Renal cortical epithelial cell (primary cell): ENCODE measurements at regions not wholly inside any gene's neighbourhood (a gene's known extent, or its start where the extent isn't known, plus 50 kb on each side); places are given as distances from the start of the nearest gene placed in this dataset.
"Not testable (repeated sequence)": the region's sequence is repeated elsewhere in the genome, so short reads cannot be mapped to it uniquely, and the experiment has no call there.

ENCODE experiments used
- DNase-seq: peaks from one replicate; pipeline ENCODE4 v3.0.0-alpha.2; 2011; ENCODE audit warnings: low read depth

- DNase-seq, result no peak
These were observed 50.9 kb upstream of the OSTN start for GRCh38 chr3:191148131-191148530.

DNA sequence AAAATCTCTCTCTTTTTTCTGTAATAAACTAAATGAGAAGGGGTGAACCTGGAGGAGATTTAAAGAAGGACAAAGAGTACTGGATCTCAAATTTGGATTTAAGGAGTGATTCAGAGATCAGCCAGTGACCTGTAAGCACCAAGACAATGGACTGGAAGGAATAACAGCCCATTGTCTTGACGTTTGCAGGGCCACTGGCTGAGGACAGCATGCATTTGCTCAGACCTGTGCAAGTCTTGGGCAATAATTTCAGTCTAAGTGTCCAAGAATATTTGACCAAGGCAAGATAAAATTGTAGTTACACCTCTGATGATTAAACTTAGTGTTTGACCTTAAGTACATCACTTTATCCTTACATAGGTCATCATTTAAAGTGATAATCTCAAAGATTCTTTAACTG lies 55.8 kb upstream of the OSTN start:
- peak; percentile 37 for DNase-seq

DNA sequence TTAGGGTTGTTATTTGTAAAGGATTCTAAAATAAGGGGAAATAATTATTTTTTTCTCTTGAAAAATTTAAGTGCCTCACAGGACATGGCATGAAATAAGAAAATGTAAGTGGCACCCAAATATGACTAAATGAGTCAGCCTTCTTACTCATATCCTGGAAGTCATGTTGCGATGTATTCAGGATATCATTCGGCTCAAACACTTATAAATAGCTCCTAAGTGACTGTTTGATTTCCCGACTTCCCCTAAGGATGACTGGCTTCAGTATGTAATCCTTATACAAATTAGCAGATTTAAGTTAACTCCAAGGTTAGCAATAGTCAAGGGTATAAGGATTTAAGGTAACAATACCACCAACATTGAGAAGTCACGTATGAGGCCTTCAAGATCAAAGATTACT lies 57.3 kb upstream of the OSTN start:
- DNase-seq, result peak; percentile 83

DNA sequence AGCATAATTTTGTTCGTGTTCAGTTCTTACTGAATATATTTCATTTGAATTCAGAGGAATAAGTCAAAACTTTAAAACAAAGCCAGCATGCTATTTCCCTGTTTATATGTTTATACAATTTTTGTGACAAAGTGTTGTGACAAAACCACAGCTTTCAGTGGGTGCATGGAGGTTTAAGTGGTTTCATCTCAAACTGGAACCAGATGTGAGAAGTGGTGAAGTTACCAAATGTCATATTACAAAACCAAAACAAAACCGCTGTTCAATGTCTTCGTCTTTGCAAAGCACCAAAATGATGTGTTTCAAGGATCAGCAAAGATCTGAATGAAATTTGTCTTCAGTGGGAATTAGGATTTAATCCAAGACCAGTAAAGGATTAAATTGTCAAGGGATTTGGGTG lies 59.3 kb upstream of the OSTN start:
- DNase-seq, result no peak

DNA sequence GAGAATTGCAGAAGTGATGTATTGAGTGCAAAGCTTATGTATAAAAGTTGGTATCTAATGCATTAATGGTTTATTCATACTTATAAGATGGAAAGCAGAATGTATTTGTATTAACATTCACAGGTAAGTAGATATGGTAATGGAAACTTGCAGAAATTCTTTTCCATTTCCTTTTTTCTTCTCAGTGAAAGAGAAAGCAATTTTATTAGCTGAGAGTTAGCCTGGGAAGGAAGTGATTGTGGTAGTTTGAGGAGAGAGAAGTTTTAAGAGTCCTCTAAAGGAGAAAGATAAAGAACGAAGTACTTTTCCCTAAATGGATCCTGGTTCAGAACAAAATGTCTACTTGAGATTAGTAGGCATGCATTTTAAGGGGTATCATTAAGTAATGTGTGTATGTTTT lies 60.1 kb upstream of the OSTN start:
- no peak for DNase-seq

- no peak for DNase-seq
These were observed 61.3 kb upstream of the OSTN start for GRCh38 chr3:191137708-191138107.

- DNase-seq, result peak; percentile 26
These were observed 62.7 kb upstream of the OSTN start for GRCh38 chr3:191136347-191136746.

- no peak for DNase-seq
These were observed 63.9 kb upstream of the OSTN start for GRCh38 chr3:191135175-191135574.

GRCh38 chr3:191133359-191133758 lies 65.7 kb upstream of the OSTN start:
- DNase-seq, result no peak

DNA sequence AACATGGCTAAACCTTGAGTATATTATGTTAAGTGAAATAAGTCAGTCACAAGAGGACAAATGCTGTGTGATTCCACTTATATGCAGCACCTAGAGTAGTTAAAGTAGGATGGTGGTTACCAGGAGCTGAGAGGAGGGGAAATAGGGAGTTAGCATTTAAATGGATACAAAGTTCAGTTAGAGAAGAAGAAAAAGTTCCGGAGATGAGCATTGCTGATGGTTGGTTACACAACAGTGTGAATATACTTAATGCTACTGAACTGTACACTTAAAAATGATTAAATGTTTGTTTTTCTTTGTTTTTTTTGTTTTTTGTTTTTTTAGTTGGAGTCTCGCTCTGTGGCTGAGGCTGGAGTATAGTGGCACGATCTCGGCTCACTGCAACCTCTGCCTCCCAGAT lies 67.7 kb upstream of the OSTN start:
- DNase-seq, result no peak

DNA sequence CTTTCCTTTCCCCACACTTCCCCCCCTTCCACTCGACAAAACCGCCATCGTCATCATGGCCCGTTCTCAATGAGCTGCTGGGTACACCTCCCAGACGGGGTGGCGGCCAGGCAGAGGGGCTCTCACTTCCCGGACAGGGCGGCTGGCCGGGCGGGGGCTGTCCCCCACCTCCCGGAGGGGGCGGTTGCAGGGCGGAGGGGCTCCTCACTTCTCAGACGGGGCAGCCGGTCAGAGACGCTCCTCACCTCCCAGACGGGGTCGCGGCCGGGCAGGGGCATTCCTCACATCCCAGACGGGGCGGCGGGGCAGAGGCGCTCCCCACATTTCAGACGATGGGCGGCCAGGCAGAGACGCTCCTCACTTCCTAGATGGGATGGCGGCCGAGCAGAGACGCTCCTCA lies 74.2 kb upstream of the OSTN start:
- DNase-seq, result not testable (repeated sequence)

DNA sequence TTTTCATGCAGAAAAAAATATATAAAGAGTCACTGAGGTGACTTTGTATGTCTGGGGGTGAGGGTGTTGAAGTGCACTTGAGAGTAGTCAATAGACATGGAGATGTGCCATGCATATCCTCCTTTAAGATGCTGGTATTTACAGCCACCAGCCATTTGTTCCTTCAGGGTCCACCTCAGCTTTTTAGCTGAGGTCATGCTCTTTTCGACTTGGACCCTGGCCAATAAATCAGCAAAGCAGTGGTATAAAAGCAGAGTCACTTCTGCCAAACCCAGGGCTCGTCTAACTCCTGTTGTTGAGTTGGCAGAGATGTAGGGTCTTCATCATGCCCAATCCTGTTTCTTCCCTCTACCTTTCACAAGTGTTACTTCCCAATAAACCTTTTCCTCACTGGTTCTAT lies 75.1 kb upstream of the OSTN start:
- DNase-seq, result no peak

GRCh38 chr3:191123231-191123630 lies 75.8 kb upstream of the OSTN start:
- DNase-seq, result no peak

DNA sequence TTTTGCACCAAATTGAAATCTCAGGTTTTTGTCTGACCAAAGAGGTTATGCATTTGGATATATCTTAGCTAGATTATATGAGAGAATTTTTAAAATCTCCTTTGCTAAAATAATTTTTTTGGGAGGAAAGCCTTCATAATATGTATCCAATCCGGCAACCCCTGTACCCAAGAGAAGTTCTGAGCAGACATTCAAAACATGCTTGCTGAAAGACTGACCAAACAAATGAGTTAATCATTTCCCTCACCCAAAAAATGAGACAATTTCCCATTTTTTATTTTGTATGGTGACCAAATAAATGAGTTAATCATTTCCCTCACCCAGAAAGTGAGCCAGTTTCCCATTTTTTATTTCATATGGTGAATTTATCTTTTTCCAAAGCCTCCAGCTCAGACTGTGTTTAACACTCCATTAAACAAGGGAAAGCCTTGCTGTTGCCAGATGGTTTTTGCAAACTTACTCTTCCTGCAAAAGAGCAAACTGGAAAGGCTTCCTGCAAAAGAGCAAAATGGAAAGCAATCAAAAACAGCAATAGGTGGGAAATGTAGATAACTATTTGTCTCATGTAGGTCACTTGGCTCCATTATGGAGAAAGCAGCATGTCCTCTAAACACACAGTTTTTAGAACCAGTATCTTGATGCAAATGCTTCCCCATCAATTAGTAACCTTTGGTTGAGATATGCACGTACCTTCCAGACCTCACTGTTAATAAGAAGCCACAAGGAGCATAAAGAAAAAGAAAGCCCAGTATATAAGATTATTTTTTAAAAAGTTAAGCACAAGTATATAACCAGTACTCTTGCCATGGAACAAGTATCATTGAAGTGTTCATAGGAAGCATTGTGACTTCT lies 78.4 kb upstream of the OSTN start:
- DNase-seq, result peak; percentile 47

- DNase-seq, result no peak
These were observed 79.4 kb upstream of the OSTN start for GRCh38 chr3:191119415-191120295.

GRCh38 chr3:191111722-191112121 lies 87.3 kb upstream of the OSTN start:
- no peak for DNase-seq

GRCh38 chr3:191105418-191105817 lies 93.6 kb upstream of the OSTN start:
- DNase-seq, result no peak

DNA sequence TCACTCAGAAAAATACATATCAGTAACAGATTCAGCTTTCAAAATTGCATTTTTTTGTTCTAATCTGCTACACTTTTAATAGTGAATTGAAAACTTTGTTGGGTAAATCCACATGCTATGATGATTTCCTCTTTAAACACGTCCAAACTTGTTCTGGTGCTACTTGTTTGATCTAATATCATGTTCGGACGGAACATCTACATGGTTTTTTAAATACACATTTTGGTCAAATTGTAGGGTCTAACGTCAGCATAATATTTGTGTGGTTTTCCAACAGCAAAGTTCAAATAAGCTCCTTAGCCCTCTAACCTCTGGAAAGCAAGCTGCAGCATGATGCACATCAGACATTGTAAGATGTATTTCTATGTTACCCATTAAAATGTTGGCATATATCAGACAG lies 98.5 kb upstream of the OSTN start:
- no peak for DNase-seq

DNA sequence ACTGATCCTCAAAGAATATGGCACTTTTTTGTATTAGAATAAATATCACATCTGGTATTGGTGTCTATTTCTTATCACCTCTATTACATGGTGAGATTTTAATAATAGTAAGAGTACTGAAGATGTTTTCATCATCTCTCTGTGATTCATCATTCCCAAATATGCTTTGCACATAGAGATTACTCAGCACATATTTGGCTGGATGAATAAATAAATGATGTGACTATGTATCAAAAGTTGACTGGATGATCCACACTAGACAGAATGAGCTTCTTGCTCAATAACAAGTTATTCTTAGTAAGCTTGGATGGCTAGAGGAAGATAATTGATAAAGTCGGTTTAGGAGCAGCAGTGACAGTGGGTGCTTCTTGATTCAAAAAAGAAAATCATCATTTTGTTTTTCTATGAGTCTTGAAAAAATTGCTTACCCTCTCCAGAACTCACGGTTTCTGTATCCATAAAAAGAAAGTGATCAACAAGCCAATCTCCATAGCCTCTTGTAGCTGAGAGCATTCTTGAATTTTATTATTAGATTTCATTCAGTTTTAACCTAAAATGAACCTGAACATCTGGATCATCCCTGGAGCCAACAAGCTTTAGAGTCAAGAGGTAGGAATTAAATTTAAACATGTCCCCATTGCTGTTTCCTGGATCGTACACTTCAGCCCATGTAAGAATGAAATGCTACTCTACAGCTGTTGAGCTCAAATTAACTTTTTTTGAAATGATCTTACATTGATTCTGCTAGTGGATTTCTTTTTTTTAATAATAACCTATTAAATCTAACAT lies 104.8 kb upstream of the OSTN start:
- no peak for DNase-seq

DNA sequence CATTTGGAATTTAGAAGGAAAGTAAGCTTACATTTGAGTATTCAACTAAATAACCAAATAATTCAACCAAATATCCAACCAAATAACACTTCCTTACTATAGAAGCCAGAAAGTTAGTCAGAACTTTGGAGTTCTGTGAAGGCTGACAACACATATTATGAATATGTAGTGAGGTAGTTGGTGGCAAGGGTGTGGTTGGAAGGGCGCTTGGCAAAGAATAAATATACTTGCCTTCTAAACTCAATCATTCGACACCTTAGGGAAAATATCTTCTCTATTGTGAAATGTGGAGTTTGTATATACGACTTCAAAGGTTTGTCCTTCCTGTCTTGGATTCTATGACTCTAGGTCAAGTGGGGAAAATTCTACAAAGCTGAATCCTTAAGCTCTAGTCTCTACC lies 111.7 kb upstream of the OSTN start:
- no peak for DNase-seq

DNA sequence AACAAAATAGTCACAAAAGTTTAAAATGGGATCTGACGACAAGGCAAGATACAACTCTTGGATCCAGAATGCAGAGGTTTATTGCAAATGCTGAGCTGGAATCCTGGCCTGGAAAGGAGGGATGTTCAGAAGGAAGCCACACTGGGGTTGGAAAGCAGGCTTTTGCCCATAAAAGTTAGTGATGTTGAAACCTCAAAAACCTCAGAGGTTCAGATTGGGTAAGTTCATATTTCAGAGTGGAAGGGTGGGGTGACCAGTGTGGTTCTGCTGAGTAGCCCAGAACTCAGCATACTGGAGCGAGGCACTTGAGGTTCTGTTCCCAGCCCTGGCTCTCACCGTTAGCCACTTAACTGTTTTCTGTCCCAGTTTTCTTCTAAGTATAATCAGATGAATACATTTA lies 114.0 kb upstream of the OSTN start:
- DNase-seq, result peak; percentile 76

DNA sequence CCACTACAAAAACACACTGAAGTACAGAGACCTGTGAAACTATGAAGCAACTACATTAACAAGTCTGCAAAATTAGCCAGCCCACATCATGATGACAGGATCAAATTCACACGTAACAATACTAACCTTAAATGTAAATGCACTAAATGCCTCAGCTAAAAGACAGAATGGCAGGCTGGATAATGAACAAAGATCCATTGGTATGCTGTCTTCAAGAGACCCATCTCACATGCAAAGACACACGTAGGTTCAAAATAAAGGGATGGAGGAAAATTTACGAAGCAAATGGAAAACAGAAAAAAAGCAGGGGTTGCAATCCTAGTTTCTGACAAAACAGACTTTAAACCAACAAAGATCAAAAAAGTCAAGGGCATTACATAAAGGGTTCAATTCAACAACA lies 120.1 kb upstream of the OSTN start:
- DNase-seq, result not testable (repeated sequence)
